Right lobe of liver (tissue), 6 donors: ENCODE measurements at regions not wholly inside any gene's neighbourhood (a gene's known extent, or its start where the extent isn't known, plus 50 kb on each side); places are given as distances from the start of the nearest gene placed in this dataset.

Experiments used
- ATAC-seq, 4 donors: fragments of 200-7000 bp; cut with Tn5 transposase; one replicate each; pipeline ENCODE4 v1.9.1; 2020; ENCODE audit warnings: mild to moderate bottlenecking in 4 of 4, moderate library complexity in 4 of 4
- DNase-seq, 3 donors: peaks; one replicate each; pipeline ENCODE4 v3.0.0-alpha.2; 2020
- H3K27ac ChIP-seq, 3 donors: fragments of 200-600 bp; one replicate each; pipeline ENCODE4 v1.8.0; 2022
- H3K27me3 ChIP-seq, 2 donors: fragments of 200-600 bp; one replicate each; pipeline ENCODE4 v1.8.0; 2022
- H3K36me3 ChIP-seq, 4 donors: fragments of 200-600 bp; sonication (generic) in 1 of 4; one replicate each; pipeline versions ENCODE4 v1.5.1 to v1.8.0; 2017 to 2022; ENCODE audit warnings: control low read depth in 1 of 4
- H3K4me1 ChIP-seq, 4 donors: fragments of 200-600 bp; sonication (generic) in 1 of 4; one replicate each; pipeline versions ENCODE4 v1.5.1 to v1.8.0; 2017 to 2022; ENCODE audit warnings: control low read depth in 1 of 4
- H3K4me3 ChIP-seq, 3 donors: fragments of 200-600 bp; one replicate each; pipeline ENCODE4 v1.8.0; 2022
- H3K9me3 ChIP-seq, 4 donors: fragments of 200-600 bp; sonication (generic) in 1 of 4; one replicate each; pipeline versions ENCODE4 v1.5.1 to v1.8.0; 2017 to 2022; ENCODE audit warnings: control low read depth in 1 of 4
- POLR2A ChIP-seq: fragments of 450-650 bp; IDR thresholded peaks from one replicate; pipeline ENCODE4 v1.6.1; 2017; ENCODE audit warnings: antibody characterized with exemption, mild to moderate bottlenecking
- WGBS: methylation state at CpG from one replicate; pipeline ENCODE4 v1.1.6; 2018; ENCODE audit warnings: low coverage, low lambda C conversion rate; ENCODE audit not compliant: insufficient coverage; ENCODE audit errors: missing lambda C conversion rate; 5-methylcytosine and 5-hydroxymethylcytosine counted together
- intact Hi-C, 2 donors: fragments of 100-400 bp; cut with DNase I; formaldehyde crosslinking; loops; one replicate each; pipeline versions ENCODE4 v1.11.2 to v1.14.1; 2022
- TF ChIP-seq, protein P1 (sequence below), 4 donors: fragments of 200-600 bp in 3 of 4; fragments of 450-650 bp in 1 of 4; IDR thresholded peaks; one replicate each; pipeline versions ENCODE4 v1.5.1 to v1.8.0; 2016 to 2022; ENCODE audit warnings: antibody characterized with exemption in 4 of 4, mild to moderate bottlenecking in 2 of 4
- donor health status: DM: no; HTN: yes; CAD: no.
- donor health status: DM: no; HTN: no; CAD: no.
- donor health status: DM: no; HTN: no; CAD: no.
- donor health status: DM: no; HTN: yes; CAD: no.
- donor health status: DM: no; HTN: yes; CAD: no.

GRCh38 chr18:73669297-73669696, 478.3 kb downstream of the FBXO15 start:
- H3K9me3 ChIP-seq, result no peaks in the 10 kb centered on the region
- H3K4me1 ChIP-seq, result no peaks in the 10 kb centered on the region
- intact Hi-C loops, result no loop called here
- no peaks in the 10 kb centered on the region for H3K36me3 ChIP-seq
- H3K27me3 ChIP-seq, result no peaks in the 10 kb centered on the region
- no peak overlapping the region for H3K4me3 ChIP-seq
- ATAC-seq (no peak), DNase-seq (no peak)
- no peak overlapping the region for H3K27ac ChIP-seq
- TF ChIP-seq, protein P1, sequence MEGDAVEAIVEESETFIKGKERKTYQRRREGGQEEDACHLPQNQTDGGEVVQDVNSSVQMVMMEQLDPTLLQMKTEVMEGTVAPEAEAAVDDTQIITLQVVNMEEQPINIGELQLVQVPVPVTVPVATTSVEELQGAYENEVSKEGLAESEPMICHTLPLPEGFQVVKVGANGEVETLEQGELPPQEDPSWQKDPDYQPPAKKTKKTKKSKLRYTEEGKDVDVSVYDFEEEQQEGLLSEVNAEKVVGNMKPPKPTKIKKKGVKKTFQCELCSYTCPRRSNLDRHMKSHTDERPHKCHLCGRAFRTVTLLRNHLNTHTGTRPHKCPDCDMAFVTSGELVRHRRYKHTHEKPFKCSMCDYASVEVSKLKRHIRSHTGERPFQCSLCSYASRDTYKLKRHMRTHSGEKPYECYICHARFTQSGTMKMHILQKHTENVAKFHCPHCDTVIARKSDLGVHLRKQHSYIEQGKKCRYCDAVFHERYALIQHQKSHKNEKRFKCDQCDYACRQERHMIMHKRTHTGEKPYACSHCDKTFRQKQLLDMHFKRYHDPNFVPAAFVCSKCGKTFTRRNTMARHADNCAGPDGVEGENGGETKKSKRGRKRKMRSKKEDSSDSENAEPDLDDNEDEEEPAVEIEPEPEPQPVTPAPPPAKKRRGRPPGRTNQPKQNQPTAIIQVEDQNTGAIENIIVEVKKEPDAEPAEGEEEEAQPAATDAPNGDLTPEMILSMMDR (IDR thresholded peaks at IDR 0.05), result no peak
- TF ChIP-seq POLR2A, result no peak
- WGBS, result 41% methylated on average over 6 of the region's 6 CpGs

- no peaks in the 10 kb centered on the region for H3K9me3 ChIP-seq
- intact Hi-C loops, result no loop called here
- H3K36me3 ChIP-seq, result no peaks in the 10 kb centered on the region
- H3K4me1 ChIP-seq, result no peaks in the 10 kb centered on the region
- H3K27me3 ChIP-seq, result no peaks in the 10 kb centered on the region
- H3K4me3 ChIP-seq, result no peak overlapping the region
- WGBS, result 14% methylated on average over 1 of the region's 1 CpG
- ATAC-seq (no peak), DNase-seq (no peak)
- TF ChIP-seq, protein P1 (IDR thresholded peaks at IDR 0.05), result no peak
- no peak for TF ChIP-seq POLR2A
- H3K27ac ChIP-seq, result no peak overlapping the region
Observed at GRCh38 chr18:73668051-73668450, 479.6 kb downstream of the FBXO15 start.

DNA sequence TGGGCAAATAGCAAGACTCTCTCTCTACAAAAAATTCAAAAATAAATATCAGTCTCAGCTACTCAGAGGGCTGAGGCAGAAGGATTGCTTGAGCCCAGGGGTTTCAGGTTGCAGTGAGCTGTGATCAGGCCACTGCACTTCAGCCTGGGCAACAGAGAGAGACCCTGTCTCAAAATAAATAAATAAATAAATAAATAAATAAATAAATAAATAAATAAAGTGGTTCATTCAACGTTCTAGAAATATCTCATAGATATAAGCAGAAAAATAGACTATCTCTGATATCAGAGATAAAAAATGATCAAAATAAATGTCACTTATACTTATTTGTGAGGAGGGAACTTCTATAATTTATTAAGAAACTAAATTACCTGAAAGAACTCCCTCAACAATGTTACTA, 480.9 kb downstream of the FBXO15 start:
- TF ChIP-seq, protein P1 (IDR thresholded peaks at IDR 0.05), result no peak
- TF ChIP-seq POLR2A, result no peak
- intact Hi-C loops, result no loop called here
- no peak overlapping the region for H3K27ac ChIP-seq
- WGBS, result 38% methylated on average over 1 of the region's 1 CpG
- H3K4me3 ChIP-seq, result no peak overlapping the region
- no peak for DNase-seq
- H3K4me1 ChIP-seq, result no peaks in the 10 kb centered on the region
- H3K9me3 ChIP-seq, result no peaks in the 10 kb centered on the region
- H3K36me3 ChIP-seq, result no peaks in the 10 kb centered on the region
- no peak for ATAC-seq
- H3K27me3 ChIP-seq, result no peaks in the 10 kb centered on the region

GRCh38 chr18:73664896-73665295, 482.7 kb downstream of the FBXO15 start:
- intact Hi-C loops, result no loop called here
- WGBS, result 68% methylated on average over 2 of the region's 2 CpGs

More at GRCh38 chr18:73664896-73665295, 482.7 kb downstream of the FBXO15 start:
- no peaks in the 10 kb centered on the region for H3K27me3 ChIP-seq
- no peaks in the 10 kb centered on the region for H3K9me3 ChIP-seq
- TF ChIP-seq, protein P1 (IDR thresholded peaks at IDR 0.05), result no peak
- no peak for TF ChIP-seq POLR2A
- H3K36me3 ChIP-seq, result no peaks in the 10 kb centered on the region
- H3K27ac ChIP-seq, result no peak overlapping the region
- H3K4me1 ChIP-seq, result no peaks in the 10 kb centered on the region
- no peak for ATAC-seq
- H3K4me3 ChIP-seq, result no peak overlapping the region
- no peak for DNase-seq
